K562 (cell line): ENCODE measurements at regions not wholly inside any gene's neighbourhood (a gene's known extent, or its start where the extent isn't known, plus 50 kb on each side); places are given as distances from the start of the nearest gene placed in this dataset.

ENCODE experiments used
- ATAC-seq: fragments of 200-7000 bp; cut with Tn5 transposase; 3 replicates; pipeline ENCODE4 v1.9.1; 2020; ENCODE audit warnings: moderate library complexity
- BruUV-seq: library from RNA; stranded (reverse); fragments of 400-500 nt; replicated peaks from 2 replicates; lab custom pipeline; 2021; lab: Mats Ljungman, UMichigan
- CTCF ChIA-PET: fragments of 300-600 bp; formaldehyde crosslinking; extraction: SDS; loops from one replicate; lab custom pipeline; 2021; ENCODE audit warnings: low intra/inter-chr PET ratio; lab: Yijun Ruan, JAX
- POLR2A ChIA-PET: fragments of 300-600, 350-650 bp; sonication (Branson Sonifier 250); formaldehyde crosslinking; extraction: SDS; loops from one replicate; lab custom pipeline; 2021; ENCODE audit warnings: antibody characterized with exemption, inconsistent platforms; lab: Yijun Ruan, JAX
- DNase-seq, 4 experiments: peaks; one replicate each; pipeline versions ENCODE4 v3.0.0 to v3.0.0-alpha.2; 2011 to 2018; ENCODE audit warnings: low spot score in 3 of 4, mixed read lengths in 3 of 4; ENCODE audit errors: extremely low read depth in 1 of 4
- FAIRE-seq: peaks from 2 replicates; lab custom pipeline; 2011; peaks lifted over from hg19 to GRCh38; lab: Jason Lieb, UNC
- H2AFZ ChIP-seq: 2 replicates; pipeline ENCODE4 v1.6.0; 2011; ENCODE audit warnings: low read depth, low read length, control low read depth, inconsistent platforms
- H3K27ac ChIP-seq: fragments of 200-600 bp; 3 replicates; pipeline ENCODE4 v1.8.0; 2011; ENCODE audit warnings: low read depth, mild to moderate bottlenecking, control low read depth, inconsistent platforms, low read length, moderate library complexity, mixed read lengths; ENCODE audit errors: extremely low read depth
- H3K27me3 ChIP-seq, 2 experiments: fragments of 300-600 bp in 1 of 2; 2 replicates in 1 of 2; 3 replicates in 1 of 2; pipeline versions ENCODE4 v1.6.0 to v1.8.0; 2011; ENCODE audit warnings: inconsistent platforms in 2 of 2, low read length in 2 of 2, mild to moderate bottlenecking in 1 of 2, mixed read lengths in 1 of 2, moderate library complexity in 1 of 2; ENCODE audit not compliant: control insufficient read depth in 2 of 2, insufficient read depth in 2 of 2
- H3K36me3 ChIP-seq: fragments of 300-600 bp; 3 replicates; pipeline ENCODE4 v1.8.0; 2011; ENCODE audit warnings: mild to moderate bottlenecking, low read length, inconsistent platforms; ENCODE audit not compliant: control insufficient read depth, insufficient read depth
- H3K4me1 ChIP-seq, 2 experiments: fragments of 200-600 bp in 1 of 2; replicated peaks in 1 of 2; 2 replicates in 1 of 2; 3 replicates in 1 of 2; pipeline versions ENCODE4 v1.5.1 to v1.8.0; 2011; ENCODE audit warnings: inconsistent platforms in 2 of 2, low read length in 2 of 2, mild to moderate bottlenecking in 1 of 2, mixed read lengths in 1 of 2, moderate library complexity in 1 of 2; ENCODE audit not compliant: control insufficient read depth in 2 of 2, insufficient read depth in 2 of 2
- H3K4me2 ChIP-seq: 2 replicates; pipeline ENCODE4 v1.6.1; 2011; ENCODE audit warnings: low read length, control low read depth, inconsistent platforms, mixed read lengths; ENCODE audit not compliant: insufficient read depth
- H3K4me3 ChIP-seq: fragments of 200-600 bp; sonication (generic), shearing (Covaris generic); 2 replicates; pipeline ENCODE4 v1.5.1; 2016; ENCODE audit warnings: control low read depth, inconsistent platforms
- H3K79me2 ChIP-seq: fragments of 200-600 bp; 3 replicates; pipeline ENCODE4 v1.8.0; 2011; ENCODE audit warnings: low read length, inconsistent platforms; ENCODE audit not compliant: control insufficient read depth, insufficient read depth
- H3K9ac ChIP-seq, 2 experiments: 2 replicates each; pipeline versions ENCODE4 v1.6.0 to v1.6.1; 2011; ENCODE audit warnings: low read depth in 2 of 2, low read length in 2 of 2, control low read depth in 1 of 2, inconsistent platforms in 1 of 2, mild to moderate bottlenecking in 1 of 2, mixed read lengths in 1 of 2; ENCODE audit not compliant: insufficient read depth in 1 of 2
- H3K9me1 ChIP-seq: one replicate; pipeline ENCODE4 v1.6.0; 2011; ENCODE audit warnings: inconsistent platforms, mild to moderate bottlenecking, low read length, moderate library complexity; ENCODE audit not compliant: control insufficient read depth, insufficient read depth
- H3K9me3 ChIP-seq: replicated peaks from 2 replicates; pipeline ENCODE4 v1.5.1; 2011; ENCODE audit warnings: low read depth, low read length, inconsistent platforms; ENCODE audit not compliant: control insufficient read depth, insufficient read depth
- H4K20me1 ChIP-seq: replicated peaks from 2 replicates; pipeline ENCODE4 v1.6.1; 2011; ENCODE audit warnings: low read length, inconsistent platforms, mixed read lengths; ENCODE audit not compliant: control insufficient read depth, insufficient read depth
- ARID2 ChIP-seq: fragments of 450-650 bp; IDR thresholded peaks from 2 replicates; pipeline ENCODE4 v1.6.1; 2017; ENCODE audit warnings: antibody characterized with exemption, mild to moderate bottlenecking
- CTCF ChIP-seq, 3 experiments: IDR thresholded peaks in 2 of 3; conservative IDR thresholded peaks in 1 of 3; 2 replicates each; pipeline ENCODE4 v1.5.1; 2011 to 2012; ENCODE audit warnings: low read length in 3 of 3, mild to moderate bottlenecking in 3 of 3, control low read depth in 2 of 3, improper control_type of control experiment in 1 of 3, inconsistent platforms in 1 of 3, low read depth in 1 of 3, mixed read lengths in 1 of 3, moderate library complexity in 1 of 3; ENCODE audit not compliant: insufficient read depth in 2 of 3
- MITF ChIP-seq: IDR thresholded peaks from 2 replicates; pipeline ENCODE4 v1.6.1; 2014; ENCODE audit warnings: antibody characterized with exemption
- RBM14 ChIP-seq: fragments of 200-400 bp; formaldehyde crosslinking; IDR thresholded peaks from 2 replicates; pipeline ENCODE4 v1.6.1; 2018; ENCODE audit warnings: low read depth, mild to moderate bottlenecking, low read length, moderate library complexity, borderline replicate concordance; ENCODE audit not compliant: insufficient read depth
- WGBS: fragments of 100-300 bp; shearing (Covaris generic); methylation state at CpG from one replicate; pipeline ENCODE4 v1.1.6; 2016; ENCODE audit warnings: low coverage, mixed read lengths; ENCODE audit not compliant: insufficient coverage; ENCODE audit errors: missing lambda C conversion rate; 5-methylcytosine and 5-hydroxymethylcytosine counted together
- in situ Hi-C: fragments of 300-500 bp; cut with MboI; formaldehyde crosslinking; loops from 4 replicates; pipeline ENCODE4 v1.15.0; 2018; ENCODE audit warnings: inconsistent platforms, mixed read lengths
- intact Hi-C: fragments of 100-400 bp; cut with micrococcal nuclease; formaldehyde crosslinking; loops from 2 replicates; pipeline ENCODE4 v1.14.2; 2022

- no peak overlapping the region for H3K4me2 ChIP-seq
- no peaks in the 10 kb centered on the region for H3K9me1 ChIP-seq
- no peak overlapping the region for H3K27ac ChIP-seq
- TF ChIP-seq RBM14 = no peak
- TF ChIP-seq CTCF (IDR thresholded peaks at IDR 0.05 in 2 of 3, conservative IDR thresholded peaks at IDR 0.05 in 1 of 3; ENCODE audit: insufficient read depth in 2 of 3, low read depth in 1 of 3, low read length in 3 of 3) = no peak
- TF ChIP-seq MITF = no peak
- no peak for TF ChIP-seq ARID2
- ChIA-PET CTCF (no interaction called here), POLR2A (no interaction called here)
- H3K4me3 ChIP-seq = no peak overlapping the region
- in situ Hi-C loops = no loop called here
- no TSS peak for BruUV-seq
- no peaks in the 10 kb centered on the region for H3K79me2 ChIP-seq
- no peak overlapping the region for H2AFZ ChIP-seq
- 0% methylated on average over 1 of the region's 1 CpG for WGBS
- DNase-seq (no peak), ATAC-seq (no peak), FAIRE-seq (no peak)
- intact Hi-C loops = no loop called here
- H3K9ac ChIP-seq = no peak overlapping the region
- H3K36me3 ChIP-seq = no peaks in the 10 kb centered on the region
- H3K9me3 ChIP-seq = no peaks in the 10 kb centered on the region
- H4K20me1 ChIP-seq = no peaks in the 10 kb centered on the region
- no peaks in the 10 kb centered on the region for H3K27me3 ChIP-seq
- no peaks in the 10 kb centered on the region for H3K4me1 ChIP-seq
These were observed 136.4 kb downstream of the TMEM26 start for GRCh38 chr10:61316676-61317265.
